Suprapubic skin (tissue), 3 donors: ENCODE measurements at regions not wholly inside any gene's neighbourhood (a gene's known extent, or its start where the extent isn't known, plus 50 kb on each side); places are given as distances from the start of the nearest gene placed in this dataset.

ENCODE experiments used
- POLR2AphosphoS5 ChIP-seq, 3 donors: sonication (generic); formaldehyde crosslinking; IDR thresholded peaks; one replicate each; pipeline ENCODE4 v1.6.1; 2017; ENCODE audit warnings: antibody characterized with exemption in 3 of 3
- TF ChIP-seq, protein P1 (sequence below), 2 donors: fragments of 200-600 bp in 1 of 2; fragments of 450-650 bp in 1 of 2; sonication (generic) in 1 of 2; IDR thresholded peaks; one replicate each; pipeline ENCODE4 v1.5.1; 2016 to 2019; ENCODE audit warnings: antibody characterized with exemption in 2 of 2, mild to moderate bottlenecking in 1 of 2, moderate library complexity in 1 of 2

DNA sequence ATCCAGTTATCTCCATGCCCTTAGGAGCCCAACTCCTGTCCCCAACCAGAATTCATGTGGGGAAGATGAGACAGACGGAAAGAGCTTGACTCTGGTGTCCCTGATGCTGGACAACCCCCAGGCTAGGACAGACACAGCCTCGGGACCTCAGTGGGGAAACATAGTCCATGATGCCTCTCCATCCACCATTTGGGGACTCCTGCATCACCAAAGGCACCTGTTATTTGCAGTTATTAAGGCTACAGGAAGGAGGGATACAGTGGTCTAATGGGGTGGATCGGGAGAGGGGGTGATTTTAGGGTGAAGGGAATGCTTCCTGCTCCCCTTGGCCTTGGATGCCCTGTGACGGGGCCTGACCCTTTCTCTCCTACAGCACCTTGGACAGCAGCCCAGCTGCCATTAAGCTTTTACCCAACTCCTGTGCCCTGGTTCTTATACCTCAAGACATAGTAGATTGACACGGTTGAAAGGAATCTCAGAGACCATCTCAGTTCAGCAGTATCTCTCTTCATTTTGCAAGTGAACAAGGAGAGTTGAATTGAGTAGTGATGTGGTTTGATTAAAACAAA is 111.6 kb downstream of the MATN1 start:
- TF ChIP-seq, protein P1, sequence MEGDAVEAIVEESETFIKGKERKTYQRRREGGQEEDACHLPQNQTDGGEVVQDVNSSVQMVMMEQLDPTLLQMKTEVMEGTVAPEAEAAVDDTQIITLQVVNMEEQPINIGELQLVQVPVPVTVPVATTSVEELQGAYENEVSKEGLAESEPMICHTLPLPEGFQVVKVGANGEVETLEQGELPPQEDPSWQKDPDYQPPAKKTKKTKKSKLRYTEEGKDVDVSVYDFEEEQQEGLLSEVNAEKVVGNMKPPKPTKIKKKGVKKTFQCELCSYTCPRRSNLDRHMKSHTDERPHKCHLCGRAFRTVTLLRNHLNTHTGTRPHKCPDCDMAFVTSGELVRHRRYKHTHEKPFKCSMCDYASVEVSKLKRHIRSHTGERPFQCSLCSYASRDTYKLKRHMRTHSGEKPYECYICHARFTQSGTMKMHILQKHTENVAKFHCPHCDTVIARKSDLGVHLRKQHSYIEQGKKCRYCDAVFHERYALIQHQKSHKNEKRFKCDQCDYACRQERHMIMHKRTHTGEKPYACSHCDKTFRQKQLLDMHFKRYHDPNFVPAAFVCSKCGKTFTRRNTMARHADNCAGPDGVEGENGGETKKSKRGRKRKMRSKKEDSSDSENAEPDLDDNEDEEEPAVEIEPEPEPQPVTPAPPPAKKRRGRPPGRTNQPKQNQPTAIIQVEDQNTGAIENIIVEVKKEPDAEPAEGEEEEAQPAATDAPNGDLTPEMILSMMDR (IDR thresholded peaks at IDR 0.05): no peak
- TF ChIP-seq POLR2AphosphoS5 (IDR thresholded peaks at IDR 0.05): no peak
